HG02642 (cell line): ENCODE measurements at regions not wholly inside any gene's neighbourhood (a gene's known extent, or its start where the extent isn't known, plus 50 kb on each side); places are given as distances from the start of the nearest gene placed in this dataset.
"Not testable (repeated sequence)": the region's sequence is repeated elsewhere in the genome, so short reads cannot be mapped to it uniquely, and the experiment has no call there.

Source experiments
- ATAC-seq: cut with Tn5 transposase; IDR thresholded peaks from one replicate; pipeline ENCODE4 v1.9.1; 2021; ENCODE audit warnings: mild to moderate bottlenecking; ENCODE audit not compliant: unreplicated experiment, poor library complexity

DNA sequence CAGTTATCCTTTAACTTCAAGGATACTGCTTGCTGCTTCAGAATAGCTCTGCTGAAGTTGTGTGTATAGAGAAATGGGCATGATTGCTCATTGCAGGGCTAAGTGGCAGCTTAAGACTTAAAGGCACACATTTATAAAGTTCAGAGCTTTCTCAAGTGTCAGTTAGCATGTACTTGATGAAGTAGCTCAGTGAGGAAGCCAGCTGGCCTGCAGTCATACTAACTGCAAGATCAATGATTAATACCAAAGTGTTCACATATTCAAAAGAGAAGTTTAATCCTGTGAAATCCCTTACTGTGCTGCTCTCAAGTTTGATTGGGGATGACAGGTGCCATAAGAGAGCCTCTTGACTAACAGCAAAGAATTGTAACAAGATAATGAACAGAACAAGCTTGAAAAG is 483.4 kb upstream of the NUDT12 start:
- ATAC-seq, result no peak

DNA sequence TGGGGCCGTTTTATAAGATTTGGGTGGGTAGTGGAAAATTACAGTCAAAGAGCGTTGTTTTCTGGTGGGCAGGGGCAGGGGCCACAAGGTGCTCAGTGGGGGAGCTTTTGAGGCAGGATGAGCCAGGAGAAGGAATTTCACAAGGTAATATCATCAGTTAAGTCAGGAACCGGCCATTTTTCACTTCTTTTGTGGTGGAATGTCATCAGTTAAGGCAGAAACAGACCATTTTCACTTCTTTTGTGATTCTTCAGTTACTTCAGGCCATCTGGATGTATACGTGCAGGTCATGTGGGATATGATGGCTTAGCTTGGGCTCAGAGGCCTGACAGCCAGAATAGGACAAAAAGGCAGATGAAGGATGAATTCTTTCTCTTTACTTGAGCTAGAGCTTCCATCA is 477.3 kb upstream of the NUDT12 start:
- not testable (repeated sequence) for ATAC-seq

DNA sequence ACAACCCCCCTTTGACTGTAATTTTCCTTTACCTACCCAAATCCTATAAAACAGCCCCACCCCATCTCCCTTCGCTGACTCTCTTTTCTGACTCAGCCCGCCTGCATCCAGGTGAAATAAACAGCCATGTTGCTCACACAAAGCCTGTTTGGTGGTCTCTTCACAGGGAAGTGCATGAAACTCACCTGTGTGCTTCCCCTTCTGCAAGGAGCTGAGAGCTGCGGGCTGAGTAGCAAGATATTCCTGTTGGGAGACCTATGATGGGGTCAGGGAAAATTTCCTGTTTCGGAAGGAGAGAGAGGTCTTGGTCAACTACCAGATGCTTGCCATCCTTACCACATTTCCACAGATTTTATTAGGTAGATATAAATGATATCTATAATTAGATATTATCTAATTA is 474.5 kb upstream of the NUDT12 start:
- ATAC-seq, result not testable (repeated sequence)

DNA sequence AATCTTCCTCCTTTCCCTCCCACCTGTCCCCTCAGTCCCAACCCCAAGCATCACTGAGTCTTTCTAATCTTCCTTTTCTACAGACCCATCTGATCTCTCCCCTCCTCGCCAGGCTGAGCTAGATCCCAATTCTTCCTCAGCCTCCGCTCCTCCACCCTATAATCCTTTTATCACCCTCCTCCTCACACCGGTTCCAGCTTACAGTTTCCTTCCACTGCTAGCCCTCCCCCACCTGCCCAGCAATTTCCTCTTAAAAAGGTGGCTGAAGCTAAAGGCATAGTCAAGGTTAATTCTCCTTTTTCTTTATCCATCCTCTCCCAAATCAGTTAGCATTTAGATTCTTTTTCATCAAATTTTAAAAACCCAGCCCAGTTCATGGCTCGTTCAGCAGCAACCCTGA is 470.6 kb upstream of the NUDT12 start:
- not testable (repeated sequence) for ATAC-seq

DNA sequence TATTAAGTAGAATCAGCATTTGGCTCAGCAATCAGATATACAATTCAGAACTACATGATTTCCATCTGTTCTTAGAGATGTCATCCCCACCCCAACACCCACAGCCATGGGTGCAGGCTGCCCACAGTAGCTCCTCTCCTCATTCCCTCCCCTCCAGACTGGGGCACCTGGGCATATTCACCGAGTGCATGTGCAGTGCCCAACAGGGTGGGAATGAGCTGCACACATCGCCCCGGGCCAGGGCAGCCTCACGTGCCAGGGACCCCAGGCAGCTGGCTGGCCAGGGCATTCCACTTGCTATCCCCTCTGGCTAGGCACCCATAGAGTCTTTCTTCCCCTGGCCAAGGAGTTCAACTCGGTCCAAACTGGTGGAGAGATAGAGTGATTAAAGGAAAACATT is 461.9 kb upstream of the NUDT12 start:
- ATAC-seq, result no peak

DNA sequence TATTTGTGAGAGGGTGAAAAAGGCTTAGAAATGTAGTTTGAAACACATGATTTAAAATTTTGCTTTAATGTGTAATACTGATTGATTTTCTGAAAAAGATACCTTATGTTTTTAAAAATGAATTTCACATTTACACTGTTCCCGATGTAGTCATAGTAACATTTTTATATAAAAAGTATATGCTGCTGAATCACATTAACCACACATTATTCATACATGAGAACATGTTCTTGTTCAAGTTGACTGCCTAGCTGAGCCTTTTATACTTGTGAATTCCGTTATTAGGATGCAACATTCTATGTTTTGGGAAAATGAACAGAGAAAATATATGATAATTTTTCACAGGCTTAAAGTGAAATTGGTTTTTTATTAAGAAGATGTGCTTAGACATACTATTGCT is 461.1 kb upstream of the NUDT12 start:
- ATAC-seq, result no peak

DNA sequence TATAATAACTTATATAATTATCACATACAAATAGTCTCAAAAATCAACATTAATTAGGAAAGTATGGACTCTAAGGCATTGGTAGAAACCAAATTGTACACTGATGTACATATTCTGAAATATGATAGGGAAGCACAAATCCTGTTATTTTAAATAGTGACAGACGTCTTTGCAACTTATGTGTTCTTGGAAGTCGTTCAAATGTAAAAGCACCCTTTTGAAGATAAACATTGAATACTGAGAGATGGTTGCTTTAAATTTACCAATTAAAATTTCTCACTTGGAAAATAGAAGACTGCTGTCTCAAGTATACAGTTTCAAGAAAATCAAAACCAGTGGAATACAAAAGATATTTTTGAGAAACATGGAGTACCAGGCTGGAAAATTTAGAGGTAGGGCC is 457.4 kb upstream of the NUDT12 start:
- no peak for ATAC-seq

DNA sequence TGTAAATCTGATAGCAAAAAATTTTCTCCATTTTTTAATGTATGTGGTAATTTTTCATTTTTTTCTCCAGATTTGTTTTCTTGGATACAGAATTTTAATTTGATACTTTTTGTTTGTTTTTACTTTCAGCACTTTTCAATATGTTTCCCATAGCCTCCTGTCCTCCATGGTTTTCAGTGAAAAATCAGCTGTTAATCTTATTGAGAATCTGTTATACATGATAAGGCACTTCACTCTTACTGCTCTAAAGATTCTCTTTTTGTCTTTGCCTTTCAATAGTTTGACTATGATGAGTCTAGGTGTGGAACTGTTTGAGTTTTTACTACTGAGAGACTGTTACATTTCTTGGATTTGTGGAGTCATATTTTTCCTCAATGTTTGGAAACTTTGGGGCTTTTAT is 455.7 kb upstream of the NUDT12 start:
- ATAC-seq, result no peak

DNA sequence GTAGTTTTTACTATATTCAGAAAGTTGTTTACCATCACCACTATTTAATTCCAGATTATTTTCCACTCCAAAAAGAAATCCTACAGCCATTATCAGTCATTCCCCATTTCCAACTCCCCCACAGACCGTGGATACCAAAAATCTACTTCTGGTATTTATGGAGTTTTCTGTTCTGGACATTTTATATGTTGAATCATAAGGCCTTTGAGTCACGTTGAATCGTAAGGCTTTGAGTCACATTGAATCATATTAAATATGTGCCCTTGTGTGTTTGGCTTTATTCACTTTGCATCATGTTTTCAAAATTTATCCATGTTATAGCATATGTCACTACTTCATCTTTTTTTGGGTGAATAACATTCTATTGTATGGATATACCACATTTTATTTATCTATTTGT is 454.1 kb upstream of the NUDT12 start:
- no peak for ATAC-seq

DNA sequence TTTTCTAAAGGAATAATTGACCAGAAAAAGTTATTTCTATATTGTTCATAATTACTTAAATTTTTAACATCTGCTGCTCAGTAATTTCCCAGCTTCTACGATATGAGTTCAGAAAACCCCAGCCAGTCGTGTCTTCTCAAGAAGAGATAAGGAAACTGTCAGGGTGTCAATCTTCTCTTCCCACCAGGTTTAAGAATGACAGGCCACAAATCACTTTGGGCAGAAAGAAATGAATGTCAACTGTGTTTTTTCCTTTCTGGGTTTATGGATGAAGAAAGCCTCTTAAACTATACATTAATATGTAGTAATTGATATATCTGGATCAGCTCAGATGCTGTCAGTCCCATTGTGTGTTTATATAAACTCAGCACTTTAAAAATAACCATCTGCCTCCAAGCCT is 453.2 kb upstream of the NUDT12 start:
- no peak for ATAC-seq

DNA sequence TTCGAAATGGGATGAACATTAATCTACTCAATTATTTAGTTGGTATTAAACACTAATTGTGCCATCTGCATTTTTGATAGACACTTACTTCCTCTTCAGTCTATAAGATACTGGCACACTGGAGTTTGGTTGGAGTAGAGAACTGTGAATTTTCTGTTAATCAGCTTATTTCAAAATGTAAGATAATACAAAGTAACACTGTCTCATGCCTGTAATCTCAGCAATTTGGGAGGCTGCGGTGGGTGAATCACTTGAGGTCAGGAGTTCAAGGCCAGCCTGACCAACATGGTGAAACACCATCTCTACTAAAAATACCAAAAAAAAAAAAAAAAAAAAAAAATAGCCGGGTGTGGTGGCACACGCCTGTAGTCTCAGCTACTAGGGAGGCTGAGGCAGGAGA is 440.2 kb upstream of the NUDT12 start:
- ATAC-seq, result not testable (repeated sequence)

DNA sequence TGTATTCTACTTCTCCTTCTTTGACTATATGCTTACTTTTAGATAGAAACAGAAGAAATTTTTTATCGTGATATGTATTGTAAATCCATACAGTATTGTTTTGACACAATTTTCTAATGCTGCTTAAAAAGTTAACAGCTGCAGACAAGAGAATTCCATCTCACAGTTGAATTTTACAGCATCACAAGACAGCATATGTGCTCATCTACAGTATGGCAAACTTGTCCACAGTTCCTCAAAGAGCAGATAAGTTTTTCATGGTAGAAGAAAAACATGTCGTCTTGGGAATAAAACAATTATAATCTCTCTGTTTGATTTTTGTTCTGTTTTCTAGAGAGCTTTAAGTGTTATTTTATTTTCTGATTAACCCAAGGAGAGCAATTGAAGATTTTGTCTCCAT is 438.5 kb upstream of the NUDT12 start:
- ATAC-seq, result no peak

DNA sequence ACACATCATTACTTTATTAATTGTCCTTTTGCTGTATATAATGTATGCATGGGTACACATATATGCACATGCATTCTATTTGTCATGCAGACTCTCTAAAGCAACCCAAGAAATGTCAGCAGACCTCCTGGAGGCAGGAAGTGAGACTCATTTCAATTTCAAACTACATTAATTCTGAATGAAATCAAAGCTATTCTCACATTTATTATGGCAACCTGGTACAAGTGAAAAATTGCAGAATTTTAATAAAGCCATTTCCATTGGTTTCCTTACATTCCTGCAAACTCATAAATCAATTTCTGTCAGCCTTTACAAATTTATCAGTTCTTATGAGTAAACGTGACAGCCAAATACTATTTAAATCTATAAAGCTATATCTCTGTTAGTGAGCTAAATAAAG is 430.4 kb upstream of the NUDT12 start:
- no peak for ATAC-seq

DNA sequence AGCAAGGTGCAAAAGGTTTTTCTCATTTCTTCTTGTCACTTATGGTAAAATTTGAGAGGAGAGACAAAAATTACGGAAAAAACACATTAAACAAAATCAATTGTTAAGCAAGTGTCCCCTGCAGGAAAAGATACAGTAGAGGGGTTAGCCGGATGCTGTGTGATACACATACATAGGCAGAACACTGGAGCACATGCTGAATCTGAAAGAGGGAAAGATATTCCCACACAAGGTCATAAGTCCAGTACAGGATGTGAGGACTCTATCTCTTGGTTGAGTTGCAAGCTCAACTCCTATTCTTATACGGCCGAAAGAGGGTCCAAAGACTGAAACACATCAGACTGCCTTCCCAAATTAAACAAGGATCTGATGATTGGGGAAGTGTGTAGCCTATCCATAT is 427.5 kb upstream of the NUDT12 start:
- ATAC-seq, result no peak

DNA sequence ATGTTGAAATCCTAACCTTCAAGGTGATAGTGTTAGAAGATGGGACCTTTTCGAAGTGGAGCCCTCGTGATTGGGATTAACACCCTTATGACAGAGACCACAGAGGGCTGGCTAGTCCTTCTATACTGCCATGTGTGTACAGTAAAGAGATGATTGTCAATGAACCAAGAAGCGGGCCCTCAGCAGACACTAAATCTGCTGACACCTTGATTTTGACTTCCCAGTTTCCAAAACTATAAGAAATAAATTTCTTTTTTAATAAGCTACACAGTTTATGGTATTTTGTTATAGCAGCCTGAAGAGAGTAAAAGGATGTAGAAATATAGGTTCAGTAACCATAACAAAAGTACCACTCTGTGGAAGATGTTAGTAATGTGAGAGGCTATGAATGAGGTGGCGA is 419.0 kb upstream of the NUDT12 start:
- no peak for ATAC-seq

DNA sequence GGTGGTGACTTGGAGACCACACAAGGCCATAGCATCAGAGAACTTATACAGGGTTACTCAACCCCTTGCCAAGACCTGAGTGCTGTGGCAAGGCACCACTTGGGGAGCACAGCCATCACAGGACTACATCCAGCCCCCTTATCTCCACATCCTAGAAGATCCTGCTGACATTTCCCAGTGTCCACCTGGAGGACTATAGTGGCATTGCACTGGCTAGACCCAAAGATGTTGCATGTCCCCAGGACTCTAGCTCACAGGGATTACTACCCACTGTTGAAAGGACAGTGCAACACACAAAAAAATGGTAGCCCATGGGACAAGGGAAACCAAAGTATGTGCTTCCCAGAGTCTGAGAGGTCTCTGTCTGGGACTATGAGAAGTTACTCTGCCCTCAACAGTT is 411.1 kb upstream of the NUDT12 start:
- no peak for ATAC-seq

DNA sequence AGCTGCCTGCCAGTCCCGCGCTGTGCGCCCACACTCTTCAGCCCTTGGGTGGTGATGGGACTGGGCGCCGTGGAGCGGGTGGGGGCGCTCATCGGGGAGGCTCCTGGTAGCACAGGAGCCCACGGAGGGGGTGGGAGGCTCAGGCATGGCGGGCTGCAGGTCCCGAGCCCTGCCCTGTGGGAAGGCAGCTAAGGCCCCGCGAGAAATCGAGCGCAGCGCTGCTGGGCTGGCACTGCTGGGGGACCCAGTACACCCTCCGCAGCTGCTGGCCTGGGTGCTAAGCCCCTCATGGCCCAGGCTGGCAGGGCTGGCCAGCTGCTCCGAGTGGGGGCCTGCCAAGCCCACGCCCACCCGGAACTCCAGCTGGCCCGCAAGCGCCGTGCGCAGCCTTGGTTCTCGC is 403.7 kb upstream of the NUDT12 start:
- not testable (repeated sequence) for ATAC-seq

DNA sequence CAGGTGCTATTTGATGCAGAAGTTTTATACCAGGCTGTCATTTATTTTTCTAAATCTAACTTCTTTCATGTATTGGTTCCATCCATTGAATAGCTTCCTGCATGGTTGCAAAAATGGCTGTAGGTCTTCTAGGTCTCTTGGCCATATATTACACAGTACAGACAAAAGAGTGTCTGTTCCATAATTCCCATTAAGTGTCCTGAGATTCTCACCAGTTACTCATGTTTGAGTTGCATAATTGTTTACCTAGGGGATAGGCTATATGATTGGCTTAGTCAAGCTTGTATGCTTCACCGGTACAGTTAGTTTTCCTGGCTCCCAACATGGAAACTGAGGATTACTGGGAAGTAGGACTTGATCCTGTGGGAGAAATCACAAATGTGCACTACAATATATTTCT is 399.4 kb upstream of the NUDT12 start:
- no peak for ATAC-seq

DNA sequence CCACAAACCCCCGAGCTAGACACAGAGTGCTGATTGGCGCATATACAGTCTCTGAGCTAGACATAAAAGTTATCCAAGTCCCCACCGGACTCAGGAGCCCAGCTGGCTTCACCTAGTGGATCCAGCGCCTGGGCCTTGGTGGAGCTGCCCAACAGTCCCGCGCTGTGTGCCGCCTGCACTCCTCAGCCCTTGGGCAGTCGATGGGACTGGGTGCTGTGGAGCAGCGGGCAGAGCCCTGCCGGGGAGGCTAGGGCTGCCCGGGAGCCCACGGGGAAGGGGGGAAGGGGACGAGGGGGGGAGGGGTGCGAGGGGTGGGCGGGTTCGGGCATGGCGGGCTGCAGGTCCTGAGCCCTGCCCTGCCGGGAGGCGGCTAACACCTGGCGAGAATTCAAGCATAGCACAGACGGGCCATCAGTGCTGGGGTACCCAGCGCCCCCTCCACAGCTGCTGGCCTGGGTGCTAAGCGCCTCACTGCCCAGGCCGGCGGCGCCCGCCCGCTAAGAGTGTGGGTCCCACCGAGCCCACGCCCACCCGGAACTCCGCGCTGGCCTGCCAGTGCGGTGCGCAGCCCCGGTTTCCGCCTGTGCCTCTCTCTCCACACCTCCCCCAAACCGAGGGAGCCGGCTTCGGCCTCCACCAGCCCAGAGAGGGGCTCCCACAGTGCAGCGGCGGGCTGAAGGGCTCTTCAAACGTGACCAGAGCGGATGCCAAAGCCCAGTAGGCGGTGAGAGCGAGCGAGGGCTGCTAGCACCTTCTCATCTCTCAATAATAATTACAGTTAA is 391.2 kb upstream of the NUDT12 start:
- no peak for ATAC-seq

DNA sequence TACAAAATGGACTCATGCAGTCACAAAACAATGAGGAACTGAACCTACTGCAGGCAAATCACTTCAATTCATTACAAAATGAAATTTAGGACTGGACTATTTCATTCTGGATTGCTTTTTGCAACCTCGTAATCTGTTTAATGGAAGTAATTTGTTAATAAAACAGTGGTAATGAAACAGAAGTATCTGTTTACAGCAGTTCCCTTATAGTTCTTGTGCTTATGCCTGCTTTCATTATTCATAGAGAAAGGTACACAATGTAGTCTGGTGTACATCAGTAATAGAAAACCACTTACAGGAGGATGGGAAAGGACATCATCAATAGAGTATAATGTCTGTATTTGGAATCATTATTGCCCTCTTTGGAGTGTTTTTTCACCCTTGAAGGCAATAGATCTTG is 389.2 kb upstream of the NUDT12 start:
- no peak for ATAC-seq

DNA sequence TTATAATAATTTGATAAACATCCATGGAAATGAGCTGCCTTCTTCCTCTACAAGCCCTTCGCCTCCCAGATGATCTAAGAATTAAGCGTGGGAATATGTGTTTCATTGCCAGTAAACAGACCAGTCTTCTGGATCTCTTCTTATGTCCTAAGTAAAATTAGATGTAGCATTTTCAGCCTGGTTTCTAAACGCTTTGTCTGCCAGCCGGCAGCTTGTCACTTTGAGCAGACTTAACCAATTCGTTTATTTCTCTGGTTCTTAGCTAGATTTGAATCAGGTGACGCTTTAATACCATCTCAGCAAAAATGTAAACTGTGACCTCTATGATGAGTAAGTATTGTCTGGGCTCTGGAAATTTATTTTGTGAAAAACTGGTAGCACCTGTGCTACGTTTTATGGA is 380.6 kb upstream of the NUDT12 start:
- ATAC-seq, result no peak

DNA sequence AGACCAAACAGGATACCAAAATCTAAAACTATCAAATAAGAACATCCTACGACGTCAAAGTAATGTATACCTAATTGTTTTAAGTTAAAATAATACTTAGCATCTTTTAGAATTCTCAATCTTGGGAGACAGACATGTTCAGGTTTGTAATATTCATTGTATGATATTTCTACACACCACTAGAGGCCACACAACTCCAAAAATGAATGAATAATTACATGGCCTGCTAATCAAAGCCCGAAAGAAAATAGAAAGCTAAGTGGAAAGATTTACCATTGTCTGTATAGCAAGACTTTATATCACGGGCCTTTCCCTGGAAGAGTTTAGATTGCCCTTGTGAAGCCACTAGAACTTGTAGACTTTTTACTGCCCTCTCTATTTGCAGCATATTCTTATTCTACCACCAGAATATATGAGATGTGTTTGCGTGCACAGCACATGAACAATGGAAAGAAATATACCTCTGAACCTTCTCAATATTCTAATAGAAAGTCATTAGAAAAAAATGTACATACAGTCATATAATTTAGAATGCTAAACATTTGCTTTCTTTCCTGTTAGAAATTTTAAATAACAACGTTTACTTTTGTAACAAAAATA is 380.1 kb upstream of the NUDT12 start:
- no peak for ATAC-seq
